ENCODE measurements at regions not wholly inside any gene's neighbourhood (a gene's known extent, or its start where the extent isn't known, plus 50 kb on each side); places are given as distances from the start of the nearest gene placed in this dataset.

DNA sequence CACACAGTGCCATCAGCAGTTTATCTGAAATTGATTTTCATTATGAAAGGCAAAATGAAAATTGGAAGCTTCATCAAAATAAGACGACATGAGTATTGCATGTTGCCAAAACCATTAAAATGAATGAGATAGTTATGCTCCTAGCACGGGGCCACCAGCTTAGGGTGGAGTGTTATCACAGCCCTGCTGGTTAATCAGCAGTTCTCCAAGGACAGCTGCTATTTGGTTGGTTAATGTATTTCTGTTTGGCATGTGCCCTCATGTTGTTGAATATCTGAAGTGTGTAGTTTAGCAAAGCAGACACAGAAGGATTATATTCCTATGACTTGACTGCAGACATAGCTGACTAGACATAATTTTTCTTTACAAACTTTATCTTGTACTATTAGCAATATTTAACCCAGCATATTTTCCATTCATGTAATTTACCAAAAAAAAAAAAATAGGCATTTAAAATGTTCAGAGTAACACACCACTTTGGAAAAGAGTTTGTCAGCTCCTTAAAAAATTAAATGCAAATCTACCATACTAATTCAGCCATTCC is 98.6 kb upstream of the PIK3R1 start:
- no peak for TF ChIP-seq SIN3A (IDR thresholded peaks at IDR 0.05; ENCODE audit: borderline replicate concordance, low read depth, low read length)
- Histone ChIP-seq H3K4me2 (no peak overlapping the region), H3K79me2 (ENCODE audit: insufficient read depth) (no peaks in the 10 kb centered on the region), H3K27ac (ENCODE audit: low read depth in 2 of 2, low read length in 1 of 2) (no peak overlapping the region), H3K27me3 (ENCODE audit: insufficient read depth) (no peaks in the 10 kb centered on the region), H3K9ac (no peak overlapping the region), H3K36me3 (replicated peaks in 1 of 2; ENCODE audit: control insufficient read depth in 1 of 2, insufficient read depth in 2 of 2, low read length in 1 of 2) (no peaks in the 10 kb centered on the region), H3K4me1 (ENCODE audit: control insufficient read depth in 1 of 2, insufficient read depth in 2 of 2, low read depth in 1 of 2, low read length in 1 of 2) (no peaks in the 10 kb centered on the region), H3K4me3 (ENCODE audit: low read depth in 2 of 2, low read length in 1 of 2) (no peak overlapping the region), H3K9me2 (no peaks in the 10 kb centered on the region), H2AFZ (ENCODE audit: low read depth) (no peak overlapping the region), H3F3A (replicated peaks; ENCODE audit: insufficient read depth) (no peaks in the 10 kb centered on the region), H4K20me1 (ENCODE audit: insufficient read depth) (no peaks in the 10 kb centered on the region), H3K9me3 (no peaks in the 10 kb centered on the region)
- DNase-seq = no peak
- 46% methylated on average over 2 of the region's 2 CpGs for WGBS (ENCODE audit: low lambda C conversion rate)
- POLR2A ChIA-PET = no interaction called here
- CTCF ChIA-PET = interaction anchor here (1.8 kb wide), 1 partner anchor 16 kb away, joined by 3 read pairs; no protein-coding TSS in a partner anchor

DNA sequence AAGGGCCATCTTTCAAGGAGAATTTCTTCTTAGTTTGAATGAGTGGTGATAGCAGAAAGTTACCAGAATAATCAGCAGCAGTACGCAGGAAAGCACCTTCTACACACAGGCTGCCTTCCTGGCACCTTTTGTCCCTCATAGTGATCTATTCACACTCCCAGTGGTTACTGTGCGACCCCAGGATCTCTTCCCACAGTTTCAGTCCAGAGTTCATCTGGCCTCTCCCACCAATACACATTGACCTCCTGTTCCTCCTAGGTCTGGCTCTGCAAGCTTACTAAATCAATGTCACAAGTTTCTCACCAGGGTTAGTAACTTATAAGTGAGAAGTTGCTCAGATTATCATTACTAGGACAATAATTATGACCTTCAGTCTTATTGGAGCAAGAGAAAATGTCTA is 99.1 kb upstream of the PIK3R1 start:
- no peaks in the 10 kb centered on the region for H3K27me3 ChIP-seq (ENCODE audit: insufficient read depth)
- H3K4me1 ChIP-seq (ENCODE audit: control insufficient read depth in 1 of 2, insufficient read depth in 2 of 2, low read depth in 1 of 2, low read length in 1 of 2) = no peaks in the 10 kb centered on the region
- H2AFZ ChIP-seq (ENCODE audit: low read depth) = no peak overlapping the region
- H3K9me2 ChIP-seq = no peaks in the 10 kb centered on the region
- H3K9me3 ChIP-seq = no peaks in the 10 kb centered on the region
- no peaks in the 10 kb centered on the region for H3K36me3 ChIP-seq (replicated peaks in 1 of 2; ENCODE audit: control insufficient read depth in 1 of 2, insufficient read depth in 2 of 2, low read length in 1 of 2)
- ChIA-PET POLR2A (no interaction called here), CTCF (no interaction called here)
- no peak overlapping the region for H3K4me3 ChIP-seq (ENCODE audit: low read depth in 2 of 2, low read length in 1 of 2)
- TF ChIP-seq POLR2AphosphoS5 (IDR thresholded peaks at IDR 0.05; ENCODE audit: low read depth, low read length) (no peak), GABPA (IDR thresholded peaks at IDR 0.05; ENCODE audit: low read depth) (no peak), NRF1 (IDR thresholded peaks at IDR 0.05; ENCODE audit: low read depth, low read length) (no peak), TEAD4 (IDR thresholded peaks at IDR 0.05; ENCODE audit: borderline replicate concordance, insufficient read depth) (no peak), SIN3A (IDR thresholded peaks at IDR 0.05; ENCODE audit: borderline replicate concordance, low read depth, low read length) (no peak)
- TF ChIP-seq, protein P1, sequence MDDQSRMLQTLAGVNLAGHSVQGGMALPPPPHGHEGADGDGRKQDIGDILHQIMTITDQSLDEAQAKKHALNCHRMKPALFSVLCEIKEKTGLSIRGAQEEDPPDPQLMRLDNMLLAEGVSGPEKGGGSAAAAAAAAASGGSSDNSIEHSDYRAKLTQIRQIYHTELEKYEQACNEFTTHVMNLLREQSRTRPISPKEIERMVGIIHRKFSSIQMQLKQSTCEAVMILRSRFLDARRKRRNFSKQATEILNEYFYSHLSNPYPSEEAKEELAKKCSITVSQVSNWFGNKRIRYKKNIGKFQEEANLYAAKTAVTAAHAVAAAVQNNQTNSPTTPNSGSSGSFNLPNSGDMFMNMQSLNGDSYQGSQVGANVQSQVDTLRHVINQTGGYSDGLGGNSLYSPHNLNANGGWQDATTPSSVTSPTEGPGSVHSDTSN (IDR thresholded peaks at IDR 0.05) = no peak
- H3K9ac ChIP-seq = no peak overlapping the region
- no peaks in the 10 kb centered on the region for H4K20me1 ChIP-seq (ENCODE audit: insufficient read depth)
- no peak overlapping the region for H3K4me2 ChIP-seq
- no peak for DNase-seq
- no peaks in the 10 kb centered on the region for H3K79me2 ChIP-seq (ENCODE audit: insufficient read depth)
- WGBS (ENCODE audit: low lambda C conversion rate) = 63% methylated on average over 2 of the region's 2 CpGs
- H3K27ac ChIP-seq (ENCODE audit: low read depth in 2 of 2, low read length in 1 of 2) = no peak overlapping the region
- H3F3A ChIP-seq (replicated peaks; ENCODE audit: insufficient read depth) = no peaks in the 10 kb centered on the region

DNA sequence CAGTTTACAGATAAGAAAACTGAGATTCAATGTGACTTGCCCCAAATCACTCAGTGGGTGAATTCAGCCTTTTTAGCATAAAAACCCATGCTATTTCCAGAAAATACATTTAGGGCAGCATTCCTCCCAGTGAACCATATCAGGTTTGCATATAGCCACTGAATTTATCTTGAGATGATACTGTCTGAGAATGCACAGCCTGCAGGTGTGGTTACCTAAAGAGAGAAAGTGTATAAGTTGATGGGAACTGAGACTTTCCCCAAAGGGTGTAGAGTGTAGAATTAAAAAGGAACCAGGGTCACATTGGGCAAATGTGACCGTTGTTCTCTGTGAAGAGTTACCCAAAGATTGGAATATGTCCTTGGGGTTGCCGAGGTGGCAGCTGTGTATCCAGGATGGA is 100.0 kb upstream of the PIK3R1 start:
- Histone ChIP-seq H3F3A (replicated peaks; ENCODE audit: insufficient read depth) (no peaks in the 10 kb centered on the region), H3K4me3 (ENCODE audit: low read depth in 2 of 2, low read length in 1 of 2) (no peak overlapping the region), H3K9me3 (no peaks in the 10 kb centered on the region), H3K36me3 (replicated peaks in 1 of 2; ENCODE audit: control insufficient read depth in 1 of 2, insufficient read depth in 2 of 2, low read length in 1 of 2) (no peaks in the 10 kb centered on the region), H3K4me2 (no peak overlapping the region), H3K9me2 (no peaks in the 10 kb centered on the region), H3K4me1 (ENCODE audit: control insufficient read depth in 1 of 2, insufficient read depth in 2 of 2, low read depth in 1 of 2, low read length in 1 of 2) (no peaks in the 10 kb centered on the region), H2AFZ (ENCODE audit: low read depth) (no peak overlapping the region), H3K27ac (ENCODE audit: low read depth in 2 of 2, low read length in 1 of 2) (no peak overlapping the region), H4K20me1 (ENCODE audit: insufficient read depth) (no peaks in the 10 kb centered on the region), H3K9ac (no peak overlapping the region), H3K79me2 (ENCODE audit: insufficient read depth) (no peaks in the 10 kb centered on the region), H3K27me3 (ENCODE audit: insufficient read depth) (no peaks in the 10 kb centered on the region)
- TF ChIP-seq EZH2phosphoT487 (IDR thresholded peaks at IDR 0.05; ENCODE audit: borderline replicate concordance, low read depth) (no peak), TAF1 (IDR thresholded peaks at IDR 0.05; ENCODE audit: borderline replicate concordance, low read depth, low read length) (no peak), FOXJ3 (CRISPR knock-in tag; IDR thresholded peaks at IDR 0.05) (no peak), NRF1 (IDR thresholded peaks at IDR 0.05; ENCODE audit: low read depth, low read length) (no peak), SMC3 (IDR thresholded peaks at IDR 0.05; ENCODE audit: low read depth, low read length) (no peak), CHD2 (IDR thresholded peaks at IDR 0.05; ENCODE audit: low read length, partially characterized antibody) (no peak), MXI1 (IDR thresholded peaks at IDR 0.05; ENCODE audit: low read depth, low read length) (no peak), NFIC (IDR thresholded peaks at IDR 0.05; ENCODE audit: borderline replicate concordance) (no peak), RAD21 (IDR thresholded peaks at IDR 0.05; ENCODE audit: low read length) (no peak), GATA2 (CRISPR knock-in tag; IDR thresholded peaks at IDR 0.05) (no peak), POLR2AphosphoS5 (IDR thresholded peaks at IDR 0.05; ENCODE audit: low read depth, low read length) (no peak)
- TF ChIP-seq, protein P2, sequence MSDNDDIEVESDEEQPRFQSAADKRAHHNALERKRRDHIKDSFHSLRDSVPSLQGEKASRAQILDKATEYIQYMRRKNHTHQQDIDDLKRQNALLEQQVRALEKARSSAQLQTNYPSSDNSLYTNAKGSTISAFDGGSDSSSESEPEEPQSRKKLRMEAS (IDR thresholded peaks at IDR 0.05; ENCODE audit: low read depth) = no peak
- ChIA-PET CTCF (no interaction called here), POLR2A (no interaction called here)
- DNase-seq = no peak
- WGBS (ENCODE audit: low lambda C conversion rate) = 40% methylated on average over 2 of the region's 2 CpGs
